Uterus (tissue), 3 donors: ENCODE measurements at regions not wholly inside any gene's neighbourhood (a gene's known extent, or its start where the extent isn't known, plus 50 kb on each side); places are given as distances from the start of the nearest gene placed in this dataset.

Source experiments
- DNase-seq, 2 donors: peaks; one replicate each; pipeline ENCODE4 v3.0.0-alpha.2; 2019 to 2020
- H3K27ac ChIP-seq, 2 donors: fragments of 200-600 bp; sonication (generic); 1 replicate in 1 of 2; 2 replicates in 1 of 2; pipeline ENCODE4 v1.5.1; 2016 to 2018
- H3K27me3 ChIP-seq, 2 donors: fragments of 200-600 bp; sonication (generic); one replicate each; pipeline ENCODE4 v1.5.1; 2018 to 2019; ENCODE audit warnings: control low read depth in 1 of 2
- H3K36me3 ChIP-seq, 2 donors: fragments of 200-600 bp; sonication (generic); one replicate each; pipeline ENCODE4 v1.5.1; 2019; ENCODE audit warnings: control low read depth in 1 of 2
- H3K4me1 ChIP-seq, 2 donors: fragments of 200-600 bp; sonication (generic); one replicate each; pipeline ENCODE4 v1.5.1; 2018 to 2019; ENCODE audit warnings: control low read depth in 1 of 2
- H3K4me3 ChIP-seq, 2 donors: fragments of 200-600 bp; sonication (generic); 1 replicate in 1 of 2; 2 replicates in 1 of 2; pipeline ENCODE4 v1.5.1; 2018 to 2019; ENCODE audit warnings: mild to moderate bottlenecking in 1 of 2
- H3K9me3 ChIP-seq, 2 donors: fragments of 200-600 bp; sonication (generic); one replicate each; pipeline ENCODE4 v1.5.1; 2019; ENCODE audit warnings: control low read depth in 1 of 2
- POLR2A ChIP-seq, 2 donors: fragments of 450-650 bp; IDR thresholded peaks; one replicate each; pipeline ENCODE4 v1.6.1; 2016; ENCODE audit warnings: antibody characterized with exemption in 2 of 2, mild to moderate bottlenecking in 1 of 2, moderate library complexity in 1 of 2
- intact Hi-C: fragments of 100-400 bp; cut with DNase I; formaldehyde crosslinking; loops from one replicate; pipeline ENCODE4 v1.15.1; 2023; ENCODE audit warnings: low total_unique reads
- TF ChIP-seq, protein P1 (sequence below), 4 experiments: fragments of 200-600 bp in 2 of 4; fragments of 450-650 bp in 2 of 4; sonication (generic) in 2 of 4; IDR thresholded peaks; one replicate each; pipeline ENCODE4 v1.5.1; 2016 to 2019; ENCODE audit warnings: antibody characterized with exemption in 4 of 4, mild to moderate bottlenecking in 2 of 4, moderate library complexity in 1 of 4
- donor health status: DM: yes; HTN: yes; CAD: no.

DNA sequence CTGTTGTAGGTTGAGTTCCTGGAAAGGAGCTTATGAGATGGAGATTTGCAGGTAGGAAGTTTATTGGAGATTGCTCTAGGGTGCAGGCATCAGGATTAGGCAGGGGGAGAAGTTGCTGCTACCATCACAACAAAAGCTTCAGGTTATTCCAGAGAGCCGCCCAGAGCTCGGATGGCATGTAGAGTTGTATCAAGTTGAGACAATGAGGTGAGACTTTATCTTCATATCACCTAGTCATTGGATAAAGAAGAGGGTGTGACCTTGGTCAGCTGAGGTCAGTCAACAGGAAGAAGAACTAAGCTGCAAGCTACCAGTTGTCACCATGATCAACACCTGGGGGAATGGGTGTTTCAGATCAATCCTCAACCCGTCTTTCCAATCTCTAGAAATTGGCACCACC, 342.0 kb downstream of the RFC3 start:
- H3K4me1 ChIP-seq: peaks cover 3 to 13% of the 10 kb centered on the region in 2 donors
- DNase-seq: no peak
- H3K4me3 ChIP-seq: no peak overlapping the region
- TF ChIP-seq POLR2A (IDR thresholded peaks at IDR 0.05): no peak
- TF ChIP-seq, protein P1, sequence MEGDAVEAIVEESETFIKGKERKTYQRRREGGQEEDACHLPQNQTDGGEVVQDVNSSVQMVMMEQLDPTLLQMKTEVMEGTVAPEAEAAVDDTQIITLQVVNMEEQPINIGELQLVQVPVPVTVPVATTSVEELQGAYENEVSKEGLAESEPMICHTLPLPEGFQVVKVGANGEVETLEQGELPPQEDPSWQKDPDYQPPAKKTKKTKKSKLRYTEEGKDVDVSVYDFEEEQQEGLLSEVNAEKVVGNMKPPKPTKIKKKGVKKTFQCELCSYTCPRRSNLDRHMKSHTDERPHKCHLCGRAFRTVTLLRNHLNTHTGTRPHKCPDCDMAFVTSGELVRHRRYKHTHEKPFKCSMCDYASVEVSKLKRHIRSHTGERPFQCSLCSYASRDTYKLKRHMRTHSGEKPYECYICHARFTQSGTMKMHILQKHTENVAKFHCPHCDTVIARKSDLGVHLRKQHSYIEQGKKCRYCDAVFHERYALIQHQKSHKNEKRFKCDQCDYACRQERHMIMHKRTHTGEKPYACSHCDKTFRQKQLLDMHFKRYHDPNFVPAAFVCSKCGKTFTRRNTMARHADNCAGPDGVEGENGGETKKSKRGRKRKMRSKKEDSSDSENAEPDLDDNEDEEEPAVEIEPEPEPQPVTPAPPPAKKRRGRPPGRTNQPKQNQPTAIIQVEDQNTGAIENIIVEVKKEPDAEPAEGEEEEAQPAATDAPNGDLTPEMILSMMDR (IDR thresholded peaks at IDR 0.05): no peak
- no peaks in the 10 kb centered on the region for H3K9me3 ChIP-seq
- intact Hi-C loops: no loop called here
- H3K36me3 ChIP-seq: no peaks in the 10 kb centered on the region
- no peaks in the 10 kb centered on the region for H3K27me3 ChIP-seq
- H3K27ac ChIP-seq: no peak overlapping the region

DNA sequence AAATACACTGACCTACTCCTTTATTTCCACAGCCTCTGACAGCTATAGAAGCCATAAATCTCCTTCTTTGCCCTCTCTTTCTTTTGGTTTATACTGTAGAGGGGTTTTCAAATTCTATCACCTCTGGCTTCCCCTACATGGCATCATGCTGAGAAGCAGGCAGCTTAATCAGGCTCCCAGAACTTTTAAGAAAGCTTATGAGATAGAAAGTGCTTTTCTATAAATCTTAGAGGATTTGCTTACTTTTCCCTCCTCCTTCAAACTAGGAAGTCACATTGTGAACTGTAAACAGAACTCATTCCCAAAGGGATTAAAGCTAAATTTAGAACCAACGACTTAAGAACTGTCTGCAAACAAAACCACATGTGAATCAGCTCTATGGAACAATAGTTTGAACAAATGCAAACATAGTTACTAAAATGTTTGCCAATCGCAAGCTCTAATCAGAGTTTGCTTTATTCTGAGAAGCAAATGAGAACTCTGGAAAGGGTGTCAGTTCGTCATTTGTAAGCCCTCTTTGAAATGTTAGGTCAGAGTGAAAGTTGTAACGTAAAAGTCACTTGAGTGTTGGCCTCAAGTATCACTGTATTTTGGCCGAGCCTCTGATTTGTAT, 344.1 kb downstream of the RFC3 start:
- no peak for DNase-seq
- peak overlapping the region; percentile 70 to 87 for H3K27ac ChIP-seq
- no peaks in the 10 kb centered on the region for H3K9me3 ChIP-seq
- peak overlapping the region in 1 of 2 donors; percentile 18 for H3K4me3 ChIP-seq
- H3K36me3 ChIP-seq: no peaks in the 10 kb centered on the region
- TF ChIP-seq POLR2A (IDR thresholded peaks at IDR 0.05): no peak
- TF ChIP-seq, protein P1 (IDR thresholded peaks at IDR 0.05): no peak
- intact Hi-C loops: no loop called here
- no peaks in the 10 kb centered on the region for H3K27me3 ChIP-seq
- peaks cover 3 to 13% of the 10 kb centered on the region in 2 donors for H3K4me1 ChIP-seq

DNA sequence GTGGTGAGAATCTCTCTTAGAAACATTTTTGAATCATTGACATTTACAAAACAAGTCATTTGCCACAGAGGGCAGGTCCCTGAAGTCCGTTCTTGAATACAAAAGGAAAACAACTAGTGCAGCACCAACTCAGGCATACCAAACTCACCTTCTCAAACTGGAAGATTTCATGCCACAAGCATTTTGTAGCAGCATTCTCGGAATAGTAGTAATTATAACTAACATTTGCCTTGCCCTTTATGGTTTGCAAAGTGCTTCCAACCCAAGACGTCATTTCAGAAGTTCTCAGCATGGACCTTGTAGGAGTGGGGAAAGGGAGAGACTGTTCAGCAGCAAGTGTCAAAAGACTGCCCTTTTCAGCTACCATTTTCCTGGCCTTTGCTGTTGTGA, 344.6 kb downstream of the RFC3 start:
- Histone ChIP-seq H3K36me3 (no peaks in the 10 kb centered on the region), H3K27me3 (no peaks in the 10 kb centered on the region), H3K9me3 (no peaks in the 10 kb centered on the region), H3K27ac (peak overlapping the region; percentile 70 to 87), H3K4me3 (peak overlapping the region in 1 of 2 donors; percentile 18), H3K4me1 (peaks cover 3 to 13% of the 10 kb centered on the region in 2 donors)
- intact Hi-C loops: no loop called here
- no peak for TF ChIP-seq POLR2A (IDR thresholded peaks at IDR 0.05)
- TF ChIP-seq, protein P1 (IDR thresholded peaks at IDR 0.05): no peak
- DNase-seq: no peak

DNA sequence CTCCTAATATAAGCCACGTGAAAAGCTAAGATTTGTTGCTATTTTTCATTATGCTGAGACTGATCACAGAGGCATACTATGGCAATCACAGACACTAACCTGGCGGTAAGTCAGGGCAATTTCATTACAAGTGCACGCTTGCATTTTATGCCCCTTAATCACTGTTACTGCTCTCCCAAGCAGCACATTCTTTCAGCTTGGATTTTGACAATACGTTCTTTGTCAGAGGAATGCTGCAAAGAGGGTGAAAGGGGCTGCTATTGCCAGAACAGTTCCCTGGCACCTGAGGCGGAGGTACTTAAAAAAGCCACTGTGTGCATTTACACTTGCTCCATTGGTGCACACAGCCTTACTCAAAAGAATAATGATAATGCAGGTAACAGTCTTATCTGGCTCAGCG, 346.6 kb downstream of the RFC3 start:
- no peaks in the 10 kb centered on the region for H3K9me3 ChIP-seq
- no peak for DNase-seq
- H3K4me3 ChIP-seq: no peak overlapping the region
- H3K27ac ChIP-seq: no peak overlapping the region
- peaks cover 3 to 13% of the 10 kb centered on the region in 2 donors for H3K4me1 ChIP-seq
- intact Hi-C loops: no loop called here
- no peaks in the 10 kb centered on the region for H3K36me3 ChIP-seq
- TF ChIP-seq POLR2A (IDR thresholded peaks at IDR 0.05): no peak
- TF ChIP-seq, protein P1 (IDR thresholded peaks at IDR 0.05): no peak
- no peaks in the 10 kb centered on the region for H3K27me3 ChIP-seq

DNA sequence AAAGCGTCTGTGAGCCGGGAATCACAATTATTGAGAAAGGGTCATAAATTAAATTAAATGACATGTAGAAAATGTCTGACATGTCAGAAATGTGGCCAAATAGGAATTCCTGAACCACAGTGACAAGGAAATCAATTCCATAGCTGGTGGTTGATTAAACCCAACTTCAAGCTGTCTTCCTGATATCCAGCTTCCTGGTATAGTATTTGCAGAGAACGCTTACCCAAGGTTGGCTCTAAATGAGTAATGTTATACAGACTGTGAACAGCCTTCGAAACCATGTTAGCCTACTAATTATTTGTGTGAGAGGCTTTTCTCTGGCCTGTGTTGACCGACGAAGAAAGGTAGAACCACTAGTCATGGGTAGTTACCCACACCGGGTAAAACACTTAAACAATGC, 347.2 kb downstream of the RFC3 start:
- DNase-seq: no peak
- intact Hi-C loops: no loop called here
- no peaks in the 10 kb centered on the region for H3K27me3 ChIP-seq
- peaks cover 3 to 13% of the 10 kb centered on the region in 2 donors for H3K4me1 ChIP-seq
- TF ChIP-seq POLR2A (IDR thresholded peaks at IDR 0.05): no peak
- TF ChIP-seq, protein P1 (IDR thresholded peaks at IDR 0.05): no peak
- no peak overlapping the region for H3K27ac ChIP-seq
- no peaks in the 10 kb centered on the region for H3K9me3 ChIP-seq
- H3K4me3 ChIP-seq: no peak overlapping the region
- no peaks in the 10 kb centered on the region for H3K36me3 ChIP-seq
